HEK293 (cell line): ENCODE measurements at regions not wholly inside any gene's neighbourhood (a gene's known extent, or its start where the extent isn't known, plus 50 kb on each side); places are given as distances from the start of the nearest gene placed in this dataset.

Source experiments
- ZBTB17 ChIP-seq: fragments of 450-650 bp; formaldehyde crosslinking; IDR thresholded peaks from 2 replicates; pipeline ENCODE4 v1.5.1; 2016; ENCODE audit warnings: missing biosample characterization, missing genetic modification characterization
- ZNF404 ChIP-seq: fragments of 450-650 bp; formaldehyde crosslinking; IDR thresholded peaks from 2 replicates; pipeline ENCODE4 v1.5.1; 2017; ENCODE audit warnings: missing biosample characterization, missing genetic modification characterization
- TF ChIP-seq, protein P1 (sequence below): fragments of 450-650 bp; formaldehyde crosslinking; IDR thresholded peaks from 2 replicates; pipeline ENCODE4 v1.5.1; 2016; ENCODE audit warnings: missing biosample characterization, missing genetic modification characterization

DNA sequence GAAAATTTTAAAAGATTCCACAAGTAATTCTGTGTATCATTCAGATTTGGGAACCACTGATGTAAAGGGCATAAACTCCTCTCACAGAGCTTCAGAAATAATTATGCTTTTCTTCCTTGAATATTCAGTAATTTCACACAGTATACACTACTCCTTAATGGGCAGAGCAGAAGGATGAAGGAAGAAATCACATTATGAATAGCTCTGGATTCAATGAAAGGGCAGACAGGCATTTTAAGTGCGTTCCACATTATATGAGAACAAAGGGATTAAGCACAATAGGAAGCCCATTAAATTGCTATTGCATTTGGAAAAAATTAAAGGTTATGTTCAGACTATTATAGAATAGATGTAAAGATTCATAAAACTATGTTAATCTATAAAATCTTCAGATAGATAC lies 142.6 kb downstream of the PDHA2 start:
- TF ChIP-seq, protein P1, sequence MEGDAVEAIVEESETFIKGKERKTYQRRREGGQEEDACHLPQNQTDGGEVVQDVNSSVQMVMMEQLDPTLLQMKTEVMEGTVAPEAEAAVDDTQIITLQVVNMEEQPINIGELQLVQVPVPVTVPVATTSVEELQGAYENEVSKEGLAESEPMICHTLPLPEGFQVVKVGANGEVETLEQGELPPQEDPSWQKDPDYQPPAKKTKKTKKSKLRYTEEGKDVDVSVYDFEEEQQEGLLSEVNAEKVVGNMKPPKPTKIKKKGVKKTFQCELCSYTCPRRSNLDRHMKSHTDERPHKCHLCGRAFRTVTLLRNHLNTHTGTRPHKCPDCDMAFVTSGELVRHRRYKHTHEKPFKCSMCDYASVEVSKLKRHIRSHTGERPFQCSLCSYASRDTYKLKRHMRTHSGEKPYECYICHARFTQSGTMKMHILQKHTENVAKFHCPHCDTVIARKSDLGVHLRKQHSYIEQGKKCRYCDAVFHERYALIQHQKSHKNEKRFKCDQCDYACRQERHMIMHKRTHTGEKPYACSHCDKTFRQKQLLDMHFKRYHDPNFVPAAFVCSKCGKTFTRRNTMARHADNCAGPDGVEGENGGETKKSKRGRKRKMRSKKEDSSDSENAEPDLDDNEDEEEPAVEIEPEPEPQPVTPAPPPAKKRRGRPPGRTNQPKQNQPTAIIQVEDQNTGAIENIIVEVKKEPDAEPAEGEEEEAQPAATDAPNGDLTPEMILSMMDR, result no peak
- TF ChIP-seq ZNF404 (tag by site-specific recombination) (no peak), ZBTB17 (tag by site-specific recombination) (no peak)
